Prostate gland (tissue), 2 donors: ENCODE measurements at regions not wholly inside any gene's neighbourhood (a gene's known extent, or its start where the extent isn't known, plus 50 kb on each side); places are given as distances from the start of the nearest gene placed in this dataset.

Experiments used
- DNase-seq: peaks from one replicate; pipeline ENCODE4 v3.0.0-alpha.2; 2019; ENCODE audit warnings: low spot score
- H3K27ac ChIP-seq, 2 donors: fragments of 200-600 bp; sonication (generic); 2 replicates each; pipeline ENCODE4 v1.5.1; 2017 to 2019
- H3K27me3 ChIP-seq: fragments of 200-600 bp; sonication (generic); replicated peaks from 2 replicates; pipeline ENCODE4 v1.5.1; 2019; ENCODE audit not compliant: insufficient read depth
- H3K36me3 ChIP-seq, 2 donors: fragments of 200-600 bp; sonication (generic); 1 replicate in 1 of 2; 2 replicates in 1 of 2; pipeline versions ENCODE4 v1.5.1 to v1.8.1; 2017 to 2019
- H3K4me1 ChIP-seq: fragments of 200-600 bp; sonication (generic); replicated peaks from 2 replicates; pipeline ENCODE4 v1.5.1; 2019
- H3K4me3 ChIP-seq, 2 donors: fragments of 200-600 bp; sonication (generic); 2 replicates each; pipeline ENCODE4 v1.5.1; 2017 to 2019
- H3K9me3 ChIP-seq: fragments of 200-600 bp; sonication (generic); 2 replicates; pipeline ENCODE4 v1.5.1; 2017
- POLR2A ChIP-seq: fragments of 450-650 bp; IDR thresholded peaks from one replicate; pipeline ENCODE4 v1.6.1; 2016; ENCODE audit warnings: antibody characterized with exemption, mild to moderate bottlenecking
- POLR2AphosphoS5 ChIP-seq: sonication (generic); formaldehyde crosslinking; IDR thresholded peaks from one replicate; pipeline ENCODE4 v1.6.1; 2017; ENCODE audit warnings: antibody characterized with exemption
- WGBS: methylation state at CpG from one replicate; pipeline ENCODE4 v1.1.5; 2018; 5-methylcytosine and 5-hydroxymethylcytosine counted together
- intact Hi-C: fragments of 100-400 bp; cut with DNase I; formaldehyde crosslinking; loops from one replicate; pipeline ENCODE4 v1.14.2; 2022
- TF ChIP-seq, protein P1 (sequence below), 4 experiments: fragments of 200-600 bp in 2 of 4; fragments of 450-650 bp in 2 of 4; sonication (generic) in 2 of 4; IDR thresholded peaks; 1 replicate in 3 of 4; 2 replicates in 1 of 4; pipeline ENCODE4 v1.5.1; 2016 to 2019; ENCODE audit warnings: antibody characterized with exemption in 4 of 4, mild to moderate bottlenecking in 2 of 4, moderate library complexity in 2 of 4

DNA sequence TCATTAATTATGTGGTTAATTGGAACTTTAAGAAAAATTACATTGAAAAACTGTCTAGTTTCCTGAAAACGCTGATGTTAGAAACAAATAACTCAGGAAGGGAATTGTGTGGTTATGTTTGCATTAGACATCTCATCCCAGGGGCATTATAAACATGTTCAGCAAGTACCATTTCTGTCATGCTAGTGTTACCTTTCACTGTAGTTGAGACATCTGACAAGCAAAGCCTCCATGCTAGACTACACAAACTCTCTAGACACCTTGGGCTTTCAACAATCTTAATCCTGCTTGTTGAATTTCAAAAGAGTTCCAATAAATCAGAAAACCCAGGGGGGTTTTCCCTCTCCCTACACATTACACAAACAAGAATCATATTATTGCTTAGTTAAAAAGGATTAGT, 536.8 kb downstream of the KCNT2 start:
- no peak for TF ChIP-seq POLR2A
- no peak for TF ChIP-seq POLR2AphosphoS5
- intact Hi-C loops = no loop called here
- no peak for DNase-seq
- Histone ChIP-seq H3K27me3 (no peaks in the 10 kb centered on the region), H3K4me1 (no peaks in the 10 kb centered on the region), H3K9me3 (no peaks in the 10 kb centered on the region), H3K4me3 (no peak overlapping the region), H3K27ac (no peak overlapping the region), H3K36me3 (no peaks in the 10 kb centered on the region)
- 28% methylated on average over 1 of the region's 1 CpG for WGBS

DNA sequence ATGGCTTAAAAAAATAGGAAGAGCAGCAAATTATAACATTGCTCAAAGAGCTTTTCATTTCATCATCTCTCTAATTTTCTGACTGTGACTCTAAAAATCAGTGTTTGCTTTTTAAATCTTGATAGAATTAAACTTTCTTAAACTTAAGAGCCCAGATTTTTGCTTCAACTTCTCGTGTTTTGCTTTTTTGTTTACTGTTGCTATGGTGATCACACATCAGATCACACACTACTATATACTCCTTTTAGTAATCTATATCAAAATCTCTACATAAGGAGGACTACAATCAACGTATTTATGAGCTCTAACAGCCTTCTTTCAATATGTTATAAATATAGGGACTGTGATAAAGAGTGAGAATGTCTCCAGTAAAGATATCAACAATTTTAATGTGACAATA, 537.3 kb downstream of the KCNT2 start:
- WGBS = 8% methylated on average over 2 of the region's 2 CpGs
- no peak for DNase-seq
- intact Hi-C loops = no loop called here

GRCh38 chr1:196063952-196064351, 544.3 kb downstream of the KCNT2 start:
- Histone ChIP-seq H3K27ac (no peak overlapping the region), H3K4me3 (no peak overlapping the region), H3K9me3 (no peaks in the 10 kb centered on the region), H3K36me3 (no peaks in the 10 kb centered on the region), H3K27me3 (no peaks in the 10 kb centered on the region), H3K4me1 (no peaks in the 10 kb centered on the region)
- intact Hi-C loops = no loop called here
- no peak for DNase-seq
- 65% methylated on average over 2 of the region's 2 CpGs for WGBS
- no peak for TF ChIP-seq POLR2A
- no peak for TF ChIP-seq POLR2AphosphoS5
- TF ChIP-seq, protein P1, sequence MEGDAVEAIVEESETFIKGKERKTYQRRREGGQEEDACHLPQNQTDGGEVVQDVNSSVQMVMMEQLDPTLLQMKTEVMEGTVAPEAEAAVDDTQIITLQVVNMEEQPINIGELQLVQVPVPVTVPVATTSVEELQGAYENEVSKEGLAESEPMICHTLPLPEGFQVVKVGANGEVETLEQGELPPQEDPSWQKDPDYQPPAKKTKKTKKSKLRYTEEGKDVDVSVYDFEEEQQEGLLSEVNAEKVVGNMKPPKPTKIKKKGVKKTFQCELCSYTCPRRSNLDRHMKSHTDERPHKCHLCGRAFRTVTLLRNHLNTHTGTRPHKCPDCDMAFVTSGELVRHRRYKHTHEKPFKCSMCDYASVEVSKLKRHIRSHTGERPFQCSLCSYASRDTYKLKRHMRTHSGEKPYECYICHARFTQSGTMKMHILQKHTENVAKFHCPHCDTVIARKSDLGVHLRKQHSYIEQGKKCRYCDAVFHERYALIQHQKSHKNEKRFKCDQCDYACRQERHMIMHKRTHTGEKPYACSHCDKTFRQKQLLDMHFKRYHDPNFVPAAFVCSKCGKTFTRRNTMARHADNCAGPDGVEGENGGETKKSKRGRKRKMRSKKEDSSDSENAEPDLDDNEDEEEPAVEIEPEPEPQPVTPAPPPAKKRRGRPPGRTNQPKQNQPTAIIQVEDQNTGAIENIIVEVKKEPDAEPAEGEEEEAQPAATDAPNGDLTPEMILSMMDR (IDR thresholded peaks at IDR 0.05) = no peak

More for the DNA sequence above, 537.3 kb downstream of the KCNT2 start:
- H3K36me3 ChIP-seq = no peaks in the 10 kb centered on the region
- H3K9me3 ChIP-seq = no peaks in the 10 kb centered on the region
- TF ChIP-seq POLR2AphosphoS5 (no peak), POLR2A (no peak)
- H3K4me3 ChIP-seq = no peak overlapping the region
- no peaks in the 10 kb centered on the region for H3K27me3 ChIP-seq
- no peak overlapping the region for H3K27ac ChIP-seq
- no peaks in the 10 kb centered on the region for H3K4me1 ChIP-seq

GRCh38 chr1:196063294-196063693, 544.9 kb downstream of the KCNT2 start:
- no peaks in the 10 kb centered on the region for H3K4me1 ChIP-seq
- DNase-seq = no peak
- H3K36me3 ChIP-seq = no peaks in the 10 kb centered on the region
- WGBS = 40% methylated on average over 3 of the region's 3 CpGs
- no peak overlapping the region for H3K27ac ChIP-seq
- H3K9me3 ChIP-seq = no peaks in the 10 kb centered on the region
- intact Hi-C loops = no loop called here
- no peaks in the 10 kb centered on the region for H3K27me3 ChIP-seq
- no peak overlapping the region for H3K4me3 ChIP-seq
- TF ChIP-seq POLR2A = no peak
- no peak for TF ChIP-seq POLR2AphosphoS5
- TF ChIP-seq, protein P1 (IDR thresholded peaks at IDR 0.05) = no peak

- H3K27me3 ChIP-seq = no peaks in the 10 kb centered on the region
- no peak overlapping the region for H3K27ac ChIP-seq
- TF ChIP-seq, protein P1 (IDR thresholded peaks at IDR 0.05) = no peak
- no peak for TF ChIP-seq POLR2A
- no peak for TF ChIP-seq POLR2AphosphoS5
- no peaks in the 10 kb centered on the region for H3K36me3 ChIP-seq
- no peaks in the 10 kb centered on the region for H3K4me1 ChIP-seq
- intact Hi-C loops = no loop called here
- no peak for DNase-seq
- H3K9me3 ChIP-seq = no peaks in the 10 kb centered on the region
- no peak overlapping the region for H3K4me3 ChIP-seq
Measured at GRCh38 chr1:196060539-196060938, 547.7 kb downstream of the KCNT2 start.

DNA sequence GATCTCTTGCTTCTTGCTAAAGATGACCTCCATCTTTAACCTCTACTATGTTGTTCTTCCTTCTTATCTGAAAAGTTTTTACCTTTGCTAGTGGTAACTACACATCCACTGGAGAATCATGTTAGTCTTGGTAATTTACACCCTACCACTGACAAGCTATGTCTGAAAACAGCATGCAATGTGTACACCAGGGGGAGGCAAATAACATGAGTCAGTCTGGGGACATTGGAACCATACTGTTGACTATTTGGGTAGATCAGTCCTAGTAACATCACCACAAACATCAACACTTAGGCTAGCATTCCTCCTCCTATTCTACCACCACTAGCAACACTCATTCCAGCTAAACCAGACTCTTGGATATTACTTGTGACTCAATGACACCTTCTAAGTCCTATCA, 549.0 kb downstream of the KCNT2 start:
- Histone ChIP-seq H3K27me3 (no peaks in the 10 kb centered on the region), H3K36me3 (no peaks in the 10 kb centered on the region), H3K27ac (no peak overlapping the region), H3K4me1 (no peaks in the 10 kb centered on the region), H3K4me3 (no peak overlapping the region), H3K9me3 (no peaks in the 10 kb centered on the region)
- intact Hi-C loops = no loop called here
- no peak for DNase-seq
- TF ChIP-seq POLR2AphosphoS5 (no peak), POLR2A (no peak)
- TF ChIP-seq, protein P1 (IDR thresholded peaks at IDR 0.05) = no peak
